Mesenchymal stem cell (in vitro differentiated cells and primary cell): ENCODE measurements at regions not wholly inside any gene's neighbourhood (a gene's known extent, or its start where the extent isn't known, plus 50 kb on each side); places are given as distances from the start of the nearest gene placed in this dataset.

Experiments used
- DNase-seq: peaks from one replicate; pipeline ENCODE4 v3.0.0-alpha.2; 2013
- H2AFZ ChIP-seq: one replicate; pipeline ENCODE4 v1.6.1; 2013; ENCODE audit warnings: low read depth, mild to moderate bottlenecking, control low read depth, inconsistent platforms, low read length, moderate library complexity
- H2AK5ac ChIP-seq: 2 replicates; pipeline ENCODE4 v1.6.1; 2013; ENCODE audit warnings: low read length, moderate library complexity, mild to moderate bottlenecking, inconsistent platforms; ENCODE audit not compliant: severe bottlenecking
- H2BK120ac ChIP-seq: one replicate; pipeline ENCODE4 v1.6.1; 2013; ENCODE audit warnings: low read depth, mild to moderate bottlenecking, inconsistent platforms, low read length, moderate library complexity
- H2BK12ac ChIP-seq, 2 experiments: one replicate each; pipeline ENCODE4 v1.6.1; 2013; ENCODE audit warnings: inconsistent platforms in 2 of 2, low read length in 2 of 2, mild to moderate bottlenecking in 2 of 2, moderate library complexity in 2 of 2, control low read depth in 1 of 2
- H2BK15ac ChIP-seq: one replicate; pipeline ENCODE4 v1.6.1; 2013; ENCODE audit warnings: mild to moderate bottlenecking, low read depth, inconsistent platforms; ENCODE audit not compliant: poor library complexity, severe bottlenecking
- H2BK5ac ChIP-seq: 2 replicates; pipeline ENCODE4 v1.6.1; 2013; ENCODE audit warnings: low read depth, mild to moderate bottlenecking, low read length, control low read depth, inconsistent platforms; ENCODE audit not compliant: poor library complexity, severe bottlenecking
- H3K14ac ChIP-seq, 2 experiments: one replicate each; pipeline ENCODE4 v1.6.1; 2013; ENCODE audit warnings: inconsistent platforms in 2 of 2, low read length in 2 of 2, control low read depth in 1 of 2, mild to moderate bottlenecking in 1 of 2, moderate library complexity in 1 of 2
- H3K18ac ChIP-seq, 2 experiments: one replicate each; pipeline ENCODE4 v1.6.1; 2013; ENCODE audit warnings: inconsistent platforms in 2 of 2, low read length in 2 of 2, control low read depth in 1 of 2, low read depth in 1 of 2, mild to moderate bottlenecking in 1 of 2
- H3K23ac ChIP-seq, 2 experiments: one replicate each; pipeline ENCODE4 v1.6.1; 2013; ENCODE audit warnings: inconsistent platforms in 2 of 2, low read length in 2 of 2, mild to moderate bottlenecking in 2 of 2, moderate library complexity in 2 of 2, control low read depth in 1 of 2
- H3K27ac ChIP-seq: 2 replicates; pipeline ENCODE4 v1.5.1; 2013; ENCODE audit warnings: mild to moderate bottlenecking, moderate library complexity, low read length, control low read depth, inconsistent platforms; ENCODE audit not compliant: poor library complexity, severe bottlenecking
- H3K27me3 ChIP-seq, 2 experiments: 2 replicates each; pipeline versions ENCODE4 v1.6.1 to v1.7.0; 2013; ENCODE audit warnings: low read length in 2 of 2, mild to moderate bottlenecking in 2 of 2, moderate library complexity in 2 of 2, control low read depth in 1 of 2, inconsistent platforms in 1 of 2; ENCODE audit not compliant: control insufficient read depth in 1 of 2, insufficient read depth in 1 of 2
- H3K36me3 ChIP-seq, 2 experiments: 2 replicates each; pipeline versions ENCODE4 v1.6.1 to v1.7.0; 2013; ENCODE audit warnings: low read length in 2 of 2, control low read depth in 1 of 2, inconsistent platforms in 1 of 2, low read depth in 1 of 2, mild to moderate bottlenecking in 1 of 2; ENCODE audit not compliant: insufficient read depth in 2 of 2, control insufficient read depth in 1 of 2
- H3K4ac ChIP-seq, 2 experiments: one replicate each; pipeline ENCODE4 v1.6.1; 2013; ENCODE audit warnings: inconsistent platforms in 2 of 2, low read length in 2 of 2, mild to moderate bottlenecking in 2 of 2, moderate library complexity in 2 of 2, control low read depth in 1 of 2, low read depth in 1 of 2
- H3K4me1 ChIP-seq: 2 replicates; pipeline ENCODE4 v1.6.1; 2013; ENCODE audit warnings: low read depth, low read length, control low read depth; ENCODE audit not compliant: control insufficient read depth, insufficient read depth
- H3K4me2 ChIP-seq: 2 replicates; pipeline ENCODE4 v1.6.1; 2013; ENCODE audit warnings: low read length, mild to moderate bottlenecking, inconsistent platforms; ENCODE audit not compliant: poor library complexity, severe bottlenecking
- H3K4me3 ChIP-seq, 2 experiments: 2 replicates each; pipeline versions ENCODE4 v1.5.1 to v1.7.0; 2013; ENCODE audit warnings: low read length in 2 of 2, mild to moderate bottlenecking in 2 of 2, control low read depth in 1 of 2, low read depth in 1 of 2; ENCODE audit not compliant: insufficient read depth in 1 of 2
- H3K79me1 ChIP-seq: replicated peaks from 2 replicates; pipeline ENCODE4 v1.6.1; 2013; ENCODE audit warnings: mild to moderate bottlenecking, control low read depth, low read length, inconsistent platforms; ENCODE audit not compliant: poor library complexity, severe bottlenecking
- H3K9ac ChIP-seq: 2 replicates; pipeline ENCODE4 v1.7.0; 2013; ENCODE audit warnings: mild to moderate bottlenecking, low read length, moderate library complexity
- H3K9me3 ChIP-seq: 2 replicates; pipeline ENCODE4 v1.7.0; 2013; ENCODE audit warnings: mild to moderate bottlenecking, low read length; ENCODE audit not compliant: control insufficient read depth
- H4K8ac ChIP-seq: one replicate; pipeline ENCODE4 v1.6.1; 2013; ENCODE audit warnings: inconsistent platforms, mild to moderate bottlenecking, low read length, moderate library complexity
- H4K91ac ChIP-seq: one replicate; pipeline ENCODE4 v1.6.1; 2013; ENCODE audit warnings: mild to moderate bottlenecking, low read length, inconsistent platforms
- WGBS: methylation state at CpG from one replicate; pipeline ENCODE4 v1.1.7; 2013; ENCODE audit warnings: mixed read lengths; 5-methylcytosine and 5-hydroxymethylcytosine counted together

- Histone ChIP-seq H2BK120ac (no peak overlapping the region), H3K27ac (no peak overlapping the region), H3K14ac (peak overlapping the region in 1 of 2 experiments; percentile 50)
Measured at GRCh38 chr10:3241274-3241921, 68.8 kb upstream of the PITRM1 start.

DNA sequence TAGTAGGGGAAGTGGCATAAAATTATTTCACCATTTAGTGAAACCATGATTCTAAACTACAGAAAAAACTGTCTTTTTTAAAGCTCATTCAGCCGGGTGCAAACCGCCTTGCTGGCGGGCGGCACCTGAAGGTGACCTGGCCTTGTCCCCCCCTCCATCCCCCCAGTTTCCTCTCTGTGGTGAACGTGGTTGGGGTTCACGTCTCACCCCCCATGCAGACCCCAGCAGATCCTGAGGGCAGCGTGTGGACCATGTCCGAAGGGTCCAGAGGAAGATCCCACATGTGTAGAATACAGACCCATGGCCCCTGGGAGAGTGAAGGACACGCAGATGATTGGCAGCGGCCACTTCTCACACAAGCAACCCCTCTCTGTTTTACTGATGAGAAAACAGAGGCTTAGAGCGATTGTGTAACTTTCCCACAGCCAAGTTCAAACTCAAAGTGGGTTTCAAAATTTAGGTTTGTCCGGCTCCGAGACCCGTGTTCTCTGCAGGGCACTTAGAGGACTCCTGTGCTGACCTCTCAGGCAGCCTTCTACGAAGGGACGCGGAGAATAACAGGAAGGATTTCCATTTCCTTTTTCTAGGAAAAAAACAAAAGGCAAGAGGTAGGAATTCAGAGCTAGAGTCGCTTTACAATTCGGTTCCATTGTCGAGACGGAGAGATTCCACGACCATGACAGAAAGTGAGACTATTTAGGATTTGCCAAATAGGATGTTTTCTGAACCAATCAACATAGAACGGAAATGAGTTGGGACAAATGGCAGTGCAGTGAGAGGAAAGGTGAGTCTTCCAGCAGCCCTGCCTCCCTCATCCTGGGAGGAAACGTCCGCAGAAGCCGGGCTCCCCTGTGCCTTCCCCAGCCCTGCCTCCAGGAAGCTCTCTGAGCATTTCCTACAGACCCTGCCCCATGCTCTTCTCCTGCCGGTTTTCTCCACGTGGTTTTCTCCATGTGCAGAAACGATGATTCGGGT lies 67.6 kb upstream of the PITRM1 start:
- no peak overlapping the region for H3K9ac ChIP-seq
- peaks cover 0 to 10% of the 10 kb centered on the region in 2 experiments for H3K27me3 ChIP-seq
- no peak overlapping the region for H2AFZ ChIP-seq
- peaks cover 13% of the 10 kb centered on the region for H3K4me1 ChIP-seq
- no peak overlapping the region for H3K23ac ChIP-seq
- no peak overlapping the region for H3K4me3 ChIP-seq
- no peak for DNase-seq
- H3K27ac ChIP-seq, result no peak overlapping the region
- WGBS, result 84% methylated on average over 30 of the region's 30 CpGs
- no peak overlapping the region for H3K14ac ChIP-seq
- peak overlapping the region; percentile 21 for H2BK120ac ChIP-seq
- H3K36me3 ChIP-seq, result no peaks in the 10 kb centered on the region
- H3K4ac ChIP-seq, result peak overlapping the region; percentile 43 to 66
- peak overlapping the region; percentile 69 for H2AK5ac ChIP-seq
- peaks cover 2% of the 10 kb centered on the region for H3K79me1 ChIP-seq
- H2BK15ac ChIP-seq, result peak overlapping the region; percentile 2
- no peaks in the 10 kb centered on the region for H3K9me3 ChIP-seq
- no peak overlapping the region for H3K4me2 ChIP-seq
- H4K8ac ChIP-seq, result peak overlapping the region; percentile 70
- H3K18ac ChIP-seq, result peak overlapping the region in 1 of 2 experiments; percentile 69
- peak overlapping the region; percentile 44 for H4K91ac ChIP-seq
- H2BK12ac ChIP-seq, result peak overlapping the region; percentile 61 to 93
- H2BK5ac ChIP-seq, result no peak overlapping the region

More at GRCh38 chr10:3241274-3241921, 68.8 kb upstream of the PITRM1 start:
- H3K4me2 ChIP-seq, result no peak overlapping the region
- no peak overlapping the region for H4K91ac ChIP-seq
- H4K8ac ChIP-seq, result no peak overlapping the region
- H3K79me1 ChIP-seq, result peaks cover 2% of the 10 kb centered on the region
- no peak overlapping the region for H3K18ac ChIP-seq
- no peak overlapping the region for H3K4ac ChIP-seq
- peak overlapping the region; percentile 12 for H2BK15ac ChIP-seq
- peak overlapping the region in 1 of 2 experiments; percentile 35 for H2BK12ac ChIP-seq
- H3K4me3 ChIP-seq, result no peak overlapping the region
- no peaks in the 10 kb centered on the region for H3K9me3 ChIP-seq
- H2BK5ac ChIP-seq, result no peak overlapping the region
- peaks cover 0 to 10% of the 10 kb centered on the region in 2 experiments for H3K27me3 ChIP-seq
- peak overlapping the region; percentile 62 for H2AK5ac ChIP-seq
- no peak overlapping the region for H2AFZ ChIP-seq
- no peak overlapping the region for H3K9ac ChIP-seq
- H3K36me3 ChIP-seq, result no peaks in the 10 kb centered on the region
- peaks cover 13% of the 10 kb centered on the region for H3K4me1 ChIP-seq
- no peak for DNase-seq
- H3K23ac ChIP-seq, result no peak overlapping the region
- 94% methylated on average over 24 of the region's 24 CpGs for WGBS

DNA sequence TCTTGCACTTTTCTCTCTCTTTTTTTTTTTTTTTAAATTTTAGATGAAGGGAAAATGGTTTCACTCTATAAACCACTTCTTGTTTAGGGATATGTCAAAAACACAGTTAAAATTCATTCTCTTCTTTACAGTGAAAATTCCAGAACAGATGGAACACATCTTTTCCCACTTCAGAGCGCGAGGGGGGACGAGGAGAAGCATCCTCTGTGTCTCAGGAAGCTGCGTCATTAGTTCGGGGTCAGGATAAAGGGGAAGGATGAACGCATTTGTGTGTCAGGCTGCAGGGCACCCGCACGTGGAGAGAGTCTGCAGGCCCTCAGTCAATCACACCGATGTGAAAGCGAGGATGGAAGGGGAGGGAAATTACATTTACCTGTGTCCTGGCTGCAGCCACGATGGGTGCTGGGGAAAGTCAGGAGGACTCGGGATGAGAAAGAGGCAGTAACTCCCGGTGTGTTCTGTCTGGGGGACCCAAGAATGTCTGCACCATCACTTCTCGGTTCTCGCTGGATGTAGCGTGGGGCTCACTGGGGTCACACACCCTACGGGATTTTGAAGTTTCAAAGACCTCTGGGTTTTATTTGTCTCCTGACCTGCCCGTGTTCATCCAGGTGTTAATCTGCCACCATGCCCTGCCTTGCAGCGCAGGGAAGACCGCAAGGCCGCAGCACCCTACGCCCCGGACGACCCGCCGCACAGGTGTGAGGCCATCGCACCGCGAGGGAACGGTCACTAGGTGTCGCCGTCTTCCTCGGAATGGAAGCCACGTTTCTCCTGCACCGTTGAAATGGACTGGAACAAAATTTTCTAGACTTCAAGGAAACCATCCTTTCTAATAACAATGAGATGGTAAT lies 66.7 kb upstream of the PITRM1 start:
- WGBS, result 46% methylated on average over 30 of the region's 35 CpGs
- H2BK120ac ChIP-seq, result no peak overlapping the region

More for the DNA sequence above, 66.7 kb upstream of the PITRM1 start:
- H3K9me3 ChIP-seq, result no peaks in the 10 kb centered on the region
- H3K4me1 ChIP-seq, result peaks cover 13% of the 10 kb centered on the region
- H3K4me3 ChIP-seq, result peak overlapping the region in 1 of 2 experiments; percentile 38
- H4K8ac ChIP-seq, result no peak overlapping the region
- peak overlapping the region; percentile 16 for H2AK5ac ChIP-seq
- peak overlapping the region in 1 of 2 experiments; percentile 18 for H3K4ac ChIP-seq
- H3K23ac ChIP-seq, result no peak overlapping the region
- peak overlapping the region; percentile 38 for H3K9ac ChIP-seq
- H3K27me3 ChIP-seq, result peaks cover 0 to 10% of the 10 kb centered on the region in 2 experiments
- H2AFZ ChIP-seq, result no peak overlapping the region
- H2BK5ac ChIP-seq, result no peak overlapping the region
- H3K27ac ChIP-seq, result no peak overlapping the region
- peak overlapping the region in 1 of 2 experiments; percentile 59 for H3K18ac ChIP-seq
- H3K4me2 ChIP-seq, result peak overlapping the region; percentile 40
- H2BK15ac ChIP-seq, result no peak overlapping the region
- peak overlapping the region in 1 of 2 experiments; percentile 41 for H3K14ac ChIP-seq
- H4K91ac ChIP-seq, result no peak overlapping the region
- H3K36me3 ChIP-seq, result no peaks in the 10 kb centered on the region
- peak overlapping the region; percentile 30 to 85 for H2BK12ac ChIP-seq
- H3K79me1 ChIP-seq, result peaks cover 2% of the 10 kb centered on the region
- peak; percentile 54 for DNase-seq
